B cell (primary cell): ENCODE measurements at regions not wholly inside any gene's neighbourhood (a gene's known extent, or its start where the extent isn't known, plus 50 kb on each side); places are given as distances from the start of the nearest gene placed in this dataset.

Experiments
- ATAC-seq: fragments of 200-7000 bp; cut with Tn5 transposase; one replicate; pipeline ENCODE4 v1.10.0; 2021; ENCODE audit warnings: low read depth, mild to moderate bottlenecking, moderate number of reproducible peaks, moderate library complexity
- CTCF ChIA-PET: fragments of 350-600 bp; sonication (Branson Sonifier 250); formaldehyde crosslinking; loops from one replicate; lab custom pipeline; 2021; ENCODE audit warnings: antibody characterized with exemption, inconsistent platforms; lab: Charles Lee
- POLR2A ChIA-PET: fragments of 350-600 bp; sonication (Branson Sonifier 250); formaldehyde crosslinking; loops from one replicate; lab custom pipeline; 2021; ENCODE audit warnings: antibody characterized with exemption; lab: Charles Lee
- DNase-seq: peaks from one replicate; pipeline ENCODE4 v3.0.0; 2013
- H2AFZ ChIP-seq: 2 replicates; pipeline ENCODE4 v1.6.1; 2012; ENCODE audit warnings: mild to moderate bottlenecking, low read depth, low read length; ENCODE audit not compliant: insufficient read depth, poor library complexity, severe bottlenecking
- H3K27ac ChIP-seq, 2 donors: 1 replicate in 1 of 2; 2 replicates in 1 of 2; pipeline ENCODE4 v1.5.1; 2012 to 2013; ENCODE audit warnings: low read length in 2 of 2, mild to moderate bottlenecking in 2 of 2, moderate library complexity in 1 of 2
- H3K27me3 ChIP-seq, 4 experiments: fragments of 200-600 bp in 1 of 4; sonication (generic) in 1 of 4; replicated peaks in 1 of 4; 1 replicate in 2 of 4; 2 replicates in 2 of 4; pipeline versions ENCODE4 v1.6.1 to v1.7.0; 2013 to 2016; ENCODE audit warnings: low read length in 3 of 4, mild to moderate bottlenecking in 2 of 4, mixed read lengths in 1 of 4, moderate library complexity in 1 of 4; ENCODE audit not compliant: insufficient read depth in 4 of 4, control insufficient read depth in 3 of 4; ENCODE audit errors: control extremely low read depth in 1 of 4
- H3K36me3 ChIP-seq, 2 experiments: replicated peaks in 1 of 2; 1 replicate in 1 of 2; 2 replicates in 1 of 2; pipeline versions ENCODE4 v1.6.1 to v1.7.1; 2013; ENCODE audit warnings: low read length in 1 of 2; ENCODE audit not compliant: insufficient read depth in 2 of 2, control insufficient read depth in 1 of 2; ENCODE audit errors: control extremely low read depth in 1 of 2, extremely low read depth in 1 of 2
- H3K4me1 ChIP-seq, 2 donors: fragments of 200-600 bp in 1 of 2; sonication (generic) in 1 of 2; 1 replicate in 1 of 2; 2 replicates in 1 of 2; pipeline versions ENCODE4 v1.5.1 to v1.6.1; 2013 to 2017; ENCODE audit warnings: low read length in 2 of 2; ENCODE audit not compliant: control insufficient read depth in 2 of 2, insufficient read depth in 2 of 2
- H3K4me2 ChIP-seq: replicated peaks from 2 replicates; pipeline ENCODE3; 2012; ENCODE audit warnings: mild to moderate bottlenecking, low read depth, low read length; ENCODE audit not compliant: poor library complexity, severe bottlenecking
- H3K4me3 ChIP-seq, 5 experiments: fragments of 200-600 bp in 1 of 5; sonication (generic) in 1 of 5; 1 replicate in 3 of 5; 2 replicates in 2 of 5; pipeline versions ENCODE4 v1.5.1 to v1.7.0; 2011 to 2016; ENCODE audit warnings: low read length in 4 of 5, mild to moderate bottlenecking in 4 of 5, low read depth in 2 of 5, control low read depth in 1 of 5, moderate library complexity in 1 of 5; ENCODE audit not compliant: insufficient read depth in 1 of 5; ENCODE audit errors: control extremely low read depth in 1 of 5, extremely low read depth in 1 of 5
- H3K79me2 ChIP-seq: fragments of 200-600 bp; sonication (generic); one replicate; pipeline ENCODE4 v1.6.0; 2016; ENCODE audit warnings: low read length; ENCODE audit not compliant: control insufficient read depth, insufficient read depth
- H3K9ac ChIP-seq: fragments of 200-600 bp; sonication (generic); 2 replicates; pipeline ENCODE4 v1.6.1; 2017; ENCODE audit warnings: mild to moderate bottlenecking, low read length, moderate library complexity
- H3K9me3 ChIP-seq, 3 donors: one replicate each; pipeline versions ENCODE4 v1.6.1 to v1.7.1; 2013; ENCODE audit warnings: low read length in 2 of 3; ENCODE audit not compliant: control insufficient read depth in 2 of 3, insufficient read depth in 1 of 3; ENCODE audit errors: control extremely low read depth in 1 of 3
- H4K20me1 ChIP-seq: 2 replicates; pipeline ENCODE4 v1.6.0; 2012; ENCODE audit warnings: mild to moderate bottlenecking, low read length; ENCODE audit not compliant: insufficient read depth, control insufficient read depth, poor library complexity, severe bottlenecking
- H3K27ac Mint-ChIP-seq: one replicate; pipeline ENCODE4 v1.8.0; 2021; ENCODE audit warnings: mixed read lengths
- H3K27me3 Mint-ChIP-seq: one replicate; pipeline ENCODE4 v1.8.0; 2021; ENCODE audit warnings: mixed read lengths
- H3K4me1 Mint-ChIP-seq: one replicate; pipeline ENCODE4 v1.8.0; 2021; ENCODE audit warnings: mixed read lengths
- H3K4me3 Mint-ChIP-seq: one replicate; pipeline ENCODE4 v1.8.0; 2021; ENCODE audit warnings: mixed read lengths
- H3K9me3 Mint-ChIP-seq: one replicate; pipeline ENCODE4 v1.8.0; 2022; ENCODE audit warnings: mixed read lengths; ENCODE audit not compliant: insufficient read depth
- CTCF ChIP-seq: fragments of 200-600 bp; IDR thresholded peaks from one replicate; pipeline ENCODE4 v1.8.0; 2022; ENCODE audit warnings: antibody characterized with exemption, mild to moderate bottlenecking
- EZH2 ChIP-seq: IDR thresholded peaks from 2 replicates; pipeline ENCODE4 v1.6.1; 2012; ENCODE audit warnings: borderline replicate concordance, low read depth, mild to moderate bottlenecking, moderate library complexity, low read length; ENCODE audit not compliant: insufficient read depth, poor library complexity, severe bottlenecking
- WGBS: methylation state at CpG from one replicate; pipeline ENCODE4 v1.1.5; 2013; ENCODE audit warnings: missing lambda C conversion rate; ENCODE audit not compliant: insufficient coverage; 5-methylcytosine and 5-hydroxymethylcytosine counted together
- intact Hi-C: fragments of 100-400 bp; cut with micrococcal nuclease; formaldehyde crosslinking; loops from one replicate; pipeline ENCODE4 v1.10.0; 2022

GRCh38 chr6:27767851-27768250 lies 144.3 kb downstream of the OR2B2 start:
- no peak overlapping the region for H3K4me3 ChIP-seq
- no peak overlapping the region for H3K4me2 ChIP-seq
- ChIA-PET CTCF (interaction anchor here (0.6 to 5.5 kb wide), 3 partner anchors 14 to 1883 kb away, joined by 3 to 150 read pairs (median 3); a partner anchor contains a TSS), POLR2A (no interaction called here)
- H2AFZ ChIP-seq = no peak overlapping the region
- no peak for DNase-seq
- WGBS = no CpG with 5 or more reads among the region's 1 CpG
- Mint-ChIP-seq H3K27me3 (peaks cover 3% of the 10 kb centered on the region), H3K4me1 (peaks cover 14% of the 10 kb centered on the region), H3K9me3 (no peaks in the 10 kb centered on the region), H3K4me3 (no peak overlapping the region), H3K27ac (no peak overlapping the region)
- no peaks in the 10 kb centered on the region for H3K79me2 ChIP-seq
- H3K27me3 ChIP-seq = peaks cover 0 to 9% (median 0%) of the 10 kb centered on the region in 4 experiments
- H3K36me3 ChIP-seq = no peaks in the 10 kb centered on the region
- no peaks in the 10 kb centered on the region for H3K9me3 ChIP-seq
- TF ChIP-seq CTCF (no peak), EZH2 (no peak)
- peaks cover 11 to 13% of the 10 kb centered on the region in 2 donors for H3K4me1 ChIP-seq
- ATAC-seq = no peak
- intact Hi-C loops = no loop called here
- no peaks in the 10 kb centered on the region for H4K20me1 ChIP-seq
- H3K27ac ChIP-seq = no peak overlapping the region
- H3K9ac ChIP-seq = no peak overlapping the region

GRCh38 chr6:27766405-27766804 lies 145.8 kb downstream of the OR2B2 start:
- ChIA-PET CTCF (interaction anchor here (1.1 to 1.3 kb wide), 2 partner anchors 14 to 492 kb away, joined by 3 to 4 read pairs; no protein-coding TSS in a partner anchor), POLR2A (no interaction called here)
- no peaks in the 10 kb centered on the region for H3K36me3 ChIP-seq
- H3K4me1 ChIP-seq = peaks cover 0 to 1% of the 10 kb centered on the region in 2 donors
- H3K27ac Mint-ChIP-seq = no peak overlapping the region
- TF ChIP-seq EZH2 (no peak), CTCF (no peak)
- no peaks in the 10 kb centered on the region for H3K79me2 ChIP-seq
- H3K4me2 ChIP-seq = no peak overlapping the region
- H3K4me1 Mint-ChIP-seq = peaks cover 5% of the 10 kb centered on the region
- H3K9ac ChIP-seq = no peak overlapping the region
- DNase-seq (no peak), ATAC-seq (no peak)
- WGBS = no CpG with 5 or more reads among the region's 1 CpG
- peaks cover 0 to 9% (median 0%) of the 10 kb centered on the region in 4 experiments for H3K27me3 ChIP-seq
- no peaks in the 10 kb centered on the region for H3K9me3 Mint-ChIP-seq
- H3K9me3 ChIP-seq = peaks cover 0 to 4% (median 0%) of the 10 kb centered on the region in 3 donors
- H3K27me3 Mint-ChIP-seq = peaks cover 3% of the 10 kb centered on the region
- H2AFZ ChIP-seq = no peak overlapping the region
- H3K27ac ChIP-seq = no peak overlapping the region
- no peak overlapping the region for H3K4me3 Mint-ChIP-seq
- H3K4me3 ChIP-seq = no peak overlapping the region
- H4K20me1 ChIP-seq = no peaks in the 10 kb centered on the region
- intact Hi-C loops = no loop called here
